HG02571 (cell line): ENCODE measurements at regions not wholly inside any gene's neighbourhood (a gene's known extent, or its start where the extent isn't known, plus 50 kb on each side); places are given as distances from the start of the nearest gene placed in this dataset.

Experiments used
- ATAC-seq: cut with Tn5 transposase; IDR thresholded peaks from one replicate; pipeline ENCODE4 v1.9.1; 2021; ENCODE audit warnings: mild to moderate bottlenecking, moderate library complexity; ENCODE audit not compliant: unreplicated experiment

DNA sequence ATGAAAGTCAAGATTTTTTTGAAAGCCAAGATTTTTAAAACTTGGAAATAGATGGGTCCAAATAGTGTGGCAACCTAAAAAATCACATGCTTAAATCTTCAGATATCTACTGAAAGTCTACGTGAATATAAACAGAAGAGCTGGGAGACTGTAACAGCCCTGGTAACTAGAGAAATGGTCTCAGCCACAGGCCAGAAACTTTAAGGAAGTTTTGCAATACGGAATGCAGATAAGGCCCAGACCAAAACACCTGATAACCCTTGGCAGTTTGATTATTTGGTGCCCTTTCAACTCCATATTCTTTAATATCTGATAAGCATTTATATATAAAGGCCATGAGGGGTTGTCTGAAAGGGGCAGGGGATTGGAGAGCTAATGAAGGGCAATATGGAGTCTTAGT lies 537.3 kb upstream of the TGFBR2 start:
- no peak for ATAC-seq

DNA sequence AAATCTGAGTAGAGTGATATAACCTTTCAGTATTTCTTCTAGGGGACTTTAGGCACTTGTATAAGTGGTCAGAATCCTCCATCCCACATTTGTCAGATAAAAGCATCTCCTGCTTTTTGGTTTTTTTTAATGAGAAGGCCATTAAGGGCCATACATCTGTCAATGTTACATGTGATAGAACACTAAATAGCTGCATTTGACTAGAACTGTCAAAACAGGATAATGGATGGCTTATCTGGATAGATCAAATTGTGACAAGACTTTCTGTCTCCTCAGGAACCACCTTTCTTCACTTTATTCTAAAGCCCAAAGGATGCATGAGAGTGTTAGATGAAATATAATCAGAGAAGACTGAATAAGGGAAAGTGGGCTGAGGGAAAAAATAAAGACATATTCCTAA lies 533.4 kb upstream of the TGFBR2 start:
- ATAC-seq, result no peak

DNA sequence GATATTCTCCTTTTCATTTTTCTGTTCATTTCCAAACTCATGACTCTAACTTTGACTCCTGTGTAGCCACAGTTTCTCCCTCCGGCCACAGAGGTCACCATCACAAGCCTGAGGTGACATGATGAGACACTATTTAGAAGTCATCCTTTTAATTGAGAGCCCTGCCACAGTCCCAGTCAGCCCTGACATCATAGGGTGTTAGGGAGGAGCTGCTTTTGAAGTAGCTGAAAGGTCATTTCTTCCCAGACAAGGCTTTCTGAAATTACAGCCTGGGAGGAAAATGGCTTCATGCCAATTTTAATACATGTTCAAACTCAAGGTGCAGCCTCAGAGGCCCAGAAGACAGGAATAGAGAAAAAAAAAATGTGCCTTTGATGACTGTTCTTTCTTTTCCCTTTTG lies 532.8 kb upstream of the TGFBR2 start:
- ATAC-seq, result no peak

DNA sequence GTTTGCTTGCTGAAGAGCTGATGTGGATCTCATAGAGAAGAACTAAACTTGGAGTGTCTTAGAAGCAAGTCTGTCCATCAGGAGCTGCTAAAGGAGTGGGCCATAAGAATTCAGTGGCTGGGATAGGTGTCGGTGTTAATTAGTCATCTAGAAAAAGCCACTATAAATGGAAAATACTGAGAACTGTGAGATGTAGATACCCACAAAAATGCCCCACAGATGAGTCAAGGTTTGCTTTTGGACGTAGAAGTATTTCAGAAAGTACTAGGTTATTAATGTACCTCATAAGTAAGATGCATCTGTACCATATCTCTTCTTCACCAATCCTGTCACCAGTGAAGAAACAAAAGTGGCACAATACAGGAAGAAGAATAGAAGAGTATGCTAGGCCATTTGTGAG lies 530.9 kb upstream of the TGFBR2 start:
- ATAC-seq, result no peak

DNA sequence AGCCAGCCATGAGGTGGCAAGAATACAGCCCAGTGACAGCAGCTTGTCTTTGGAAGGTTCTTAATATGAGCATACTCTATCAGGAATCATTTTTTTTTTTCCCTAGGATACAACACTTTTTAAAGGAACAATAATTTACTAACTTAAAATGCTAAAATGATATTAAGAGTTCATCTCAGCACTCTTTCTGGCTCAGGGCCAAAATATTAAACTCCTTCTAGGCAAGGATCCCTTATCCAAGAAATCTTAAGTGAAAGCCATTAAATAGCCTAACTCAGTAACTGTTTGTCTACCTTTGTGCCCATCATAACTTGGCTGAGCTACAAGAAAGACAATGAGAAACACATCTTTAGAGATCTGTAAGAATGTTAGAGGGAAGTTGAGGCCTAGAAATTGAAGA lies 529.5 kb upstream of the TGFBR2 start:
- ATAC-seq, result no peak

DNA sequence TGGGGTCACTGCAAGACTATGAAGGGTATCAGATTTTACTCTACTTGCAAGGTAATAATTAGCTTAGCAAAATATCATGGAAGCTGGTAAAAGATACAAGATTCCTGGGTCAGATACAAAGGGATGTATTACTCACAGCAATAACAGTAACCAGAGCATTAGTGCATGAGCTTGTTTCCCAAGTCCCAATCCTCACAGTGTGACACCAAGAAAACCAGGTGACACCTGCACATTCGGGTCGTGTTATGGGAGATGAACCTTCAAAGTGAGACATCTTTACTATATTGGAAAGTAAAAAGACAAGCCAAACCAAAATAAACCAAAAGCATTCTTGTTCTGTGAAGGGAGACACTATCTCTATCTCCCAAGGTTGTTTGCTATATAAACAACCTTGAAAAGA lies 528.7 kb upstream of the TGFBR2 start:
- no peak for ATAC-seq

DNA sequence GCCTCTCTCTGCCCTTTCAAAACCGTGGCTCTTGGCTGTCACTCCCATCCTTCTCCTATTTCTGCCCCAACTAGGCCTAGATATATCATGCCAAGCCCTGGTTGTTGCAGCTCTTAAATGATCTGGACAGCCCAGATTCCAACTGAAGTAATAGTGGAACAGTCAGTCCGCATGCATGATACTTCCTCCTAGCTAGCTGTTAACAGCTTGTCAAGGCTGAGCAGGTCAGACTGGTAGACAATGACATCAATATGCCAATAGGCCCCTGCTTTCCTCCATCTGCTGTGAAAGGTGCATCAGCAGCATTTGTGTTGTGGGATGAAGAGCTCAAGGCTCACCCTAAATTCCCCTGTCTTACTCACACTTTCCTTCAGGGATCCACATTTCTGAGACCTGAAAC lies 527.7 kb upstream of the TGFBR2 start:
- ATAC-seq, result no peak

DNA sequence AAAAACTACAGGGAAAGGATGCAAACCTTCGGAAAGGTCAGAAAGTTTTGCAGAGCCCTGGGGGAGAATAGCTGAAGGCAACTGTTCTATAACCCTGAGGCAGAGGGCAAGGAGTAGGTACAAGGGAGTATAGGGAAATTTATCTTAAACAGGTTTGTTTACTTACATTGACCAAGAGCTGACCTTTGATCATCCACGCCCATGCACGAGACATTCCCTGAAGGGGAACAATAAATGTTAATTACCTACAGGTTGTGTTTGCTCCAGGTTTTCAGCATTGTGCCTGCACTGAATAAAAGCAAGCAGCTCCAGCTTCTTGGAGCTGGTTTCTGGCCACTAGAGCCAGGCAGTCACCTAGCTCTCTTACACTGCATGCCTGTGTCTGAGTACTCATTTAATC lies 524.5 kb upstream of the TGFBR2 start:
- ATAC-seq, result no peak

DNA sequence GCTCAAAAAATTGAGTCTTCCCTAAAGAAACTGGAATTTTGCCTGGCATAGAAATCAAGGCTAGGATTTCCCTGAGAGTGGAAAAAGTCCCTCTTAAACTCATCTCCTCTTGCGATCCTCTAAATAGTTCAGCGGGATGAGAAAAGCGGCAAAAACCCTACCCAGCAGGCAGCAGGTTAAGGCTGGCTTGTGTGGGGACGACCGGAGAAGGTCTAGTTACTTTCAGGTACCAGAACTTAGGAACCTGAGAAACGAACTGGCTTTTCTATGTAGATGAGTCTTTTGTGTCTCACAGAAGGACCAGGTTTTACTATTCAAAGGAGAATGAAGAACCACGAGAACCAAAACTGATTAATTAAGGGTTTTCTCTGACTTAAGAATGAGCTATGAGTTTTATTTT lies 523.7 kb upstream of the TGFBR2 start:
- no peak for ATAC-seq

DNA sequence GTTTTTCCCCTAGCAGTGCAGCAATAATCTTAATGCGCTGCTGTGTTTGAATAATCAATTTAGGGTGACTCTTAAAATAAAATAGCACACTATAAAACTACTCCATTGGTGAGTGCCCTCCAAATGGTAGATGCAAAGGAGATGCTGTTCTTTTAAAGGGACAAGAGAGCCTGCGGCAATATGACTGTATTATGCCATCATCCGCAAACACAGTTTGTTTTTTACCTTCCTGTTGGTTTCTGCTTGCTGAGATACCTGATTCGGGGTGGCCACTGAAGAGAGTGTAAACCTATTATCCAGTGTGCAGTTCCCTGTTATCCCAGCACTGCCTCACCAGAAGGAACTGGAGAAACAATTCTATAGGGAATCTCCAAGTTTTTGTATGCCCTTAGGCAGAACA lies 523.1 kb upstream of the TGFBR2 start:
- ATAC-seq, result no peak

DNA sequence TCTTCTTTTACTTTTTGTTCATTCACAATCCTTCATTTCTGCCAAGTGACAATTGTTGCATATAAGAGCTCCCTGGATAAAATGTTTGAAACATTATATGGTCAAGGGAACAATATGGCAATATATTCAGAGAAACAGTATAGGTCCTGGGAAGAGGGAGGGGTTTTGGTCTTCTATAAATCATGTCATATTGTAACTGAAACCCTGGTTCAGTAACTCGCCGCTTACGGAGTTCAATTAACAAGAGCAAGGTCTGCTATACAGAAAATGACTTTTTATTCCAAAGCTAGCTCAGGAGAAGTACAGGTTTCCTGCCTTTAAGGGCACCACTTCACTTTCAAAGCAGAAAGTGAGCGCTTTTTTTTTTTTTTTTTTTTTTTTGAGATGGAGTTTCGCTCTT lies 522.1 kb upstream of the TGFBR2 start:
- no peak for ATAC-seq

DNA sequence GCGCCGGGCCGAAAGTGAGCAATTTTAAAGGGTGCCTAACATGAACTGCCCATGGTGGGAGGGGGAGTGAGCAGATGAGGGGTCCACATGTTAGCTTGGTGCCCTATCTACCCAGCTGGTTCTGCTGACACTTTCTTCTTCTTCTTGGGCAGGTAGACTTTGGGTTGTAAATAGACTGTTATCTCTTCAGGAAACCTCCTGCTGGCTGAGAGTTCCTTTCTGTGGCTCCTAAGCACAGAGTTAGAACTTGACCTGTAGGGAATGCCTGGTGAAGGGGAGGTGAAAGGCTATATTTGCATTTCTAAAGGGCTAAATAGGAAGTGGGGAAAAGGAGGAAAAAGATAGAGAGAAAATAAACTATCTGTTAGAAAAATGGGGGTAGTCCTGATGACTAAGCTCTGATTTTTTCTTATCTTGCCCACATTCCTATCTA lies 521.4 kb upstream of the TGFBR2 start:
- ATAC-seq, result no peak

DNA sequence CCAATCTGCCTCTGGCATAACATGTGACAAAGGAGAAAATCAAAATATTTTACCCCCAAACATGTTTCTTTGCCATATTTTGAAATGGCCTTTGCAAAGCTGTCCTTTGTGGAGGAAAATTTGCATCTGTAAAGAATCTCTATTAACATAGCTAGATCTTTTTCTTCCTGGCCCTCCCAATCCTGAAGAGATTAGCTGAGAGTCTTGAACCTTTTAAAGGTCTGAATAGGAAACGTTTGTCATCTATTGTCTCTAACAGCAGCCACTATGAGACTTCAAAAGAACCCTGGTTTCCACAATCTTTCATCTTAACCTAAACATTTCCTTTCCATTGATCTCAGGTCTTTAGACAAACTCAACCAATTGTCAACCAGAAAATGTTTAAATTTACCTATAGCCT lies 520.9 kb upstream of the TGFBR2 start:
- no peak for ATAC-seq

DNA sequence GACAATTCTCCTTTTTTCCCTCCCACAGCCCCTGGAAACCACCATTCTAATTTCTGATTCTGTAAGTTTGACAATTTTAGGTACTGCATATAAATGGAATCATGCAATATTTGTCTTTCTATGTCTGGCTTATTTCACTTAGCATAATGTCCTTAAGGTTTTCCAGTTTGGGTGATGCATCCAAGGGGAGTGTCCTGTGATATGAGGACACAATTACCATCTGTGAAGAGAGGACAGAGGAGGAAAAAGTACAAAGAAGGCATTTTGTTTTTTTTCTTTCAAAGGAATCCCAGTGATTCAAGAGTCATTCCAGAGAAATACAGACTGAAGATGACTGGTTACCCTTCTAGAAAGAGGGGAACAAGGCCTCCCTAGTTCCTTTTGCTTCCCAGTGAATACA lies 514.7 kb upstream of the TGFBR2 start:
- no peak for ATAC-seq

DNA sequence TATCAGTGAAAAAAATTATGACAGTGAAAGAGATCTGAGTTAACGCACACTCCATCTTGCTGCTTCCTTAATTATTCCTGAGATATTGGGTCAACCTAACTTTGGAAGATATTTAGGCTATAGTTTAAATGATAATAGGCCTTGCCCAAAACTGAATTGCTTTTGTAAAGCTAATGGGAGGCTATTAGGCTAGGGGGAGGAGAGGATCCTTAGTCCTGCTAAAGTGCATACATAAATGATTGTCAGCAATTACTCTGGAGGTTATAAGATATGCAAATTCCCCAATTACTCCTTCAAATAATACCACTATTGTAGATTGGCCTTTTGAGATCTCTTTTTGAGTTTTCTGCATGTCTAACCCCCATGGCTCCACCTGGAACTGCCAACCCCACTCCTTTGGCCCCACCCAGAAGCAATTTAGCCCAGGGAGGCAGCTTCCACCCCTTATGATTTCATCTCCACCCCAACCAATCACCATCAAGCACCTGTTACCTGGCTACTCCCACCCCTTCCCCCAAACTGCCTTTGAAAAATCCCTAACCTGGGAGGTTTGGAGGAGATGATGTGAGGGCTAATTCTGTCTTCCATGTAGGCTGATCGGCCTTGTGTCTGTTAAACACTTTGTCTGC lies 509.3 kb upstream of the TGFBR2 start:
- no peak for ATAC-seq

DNA sequence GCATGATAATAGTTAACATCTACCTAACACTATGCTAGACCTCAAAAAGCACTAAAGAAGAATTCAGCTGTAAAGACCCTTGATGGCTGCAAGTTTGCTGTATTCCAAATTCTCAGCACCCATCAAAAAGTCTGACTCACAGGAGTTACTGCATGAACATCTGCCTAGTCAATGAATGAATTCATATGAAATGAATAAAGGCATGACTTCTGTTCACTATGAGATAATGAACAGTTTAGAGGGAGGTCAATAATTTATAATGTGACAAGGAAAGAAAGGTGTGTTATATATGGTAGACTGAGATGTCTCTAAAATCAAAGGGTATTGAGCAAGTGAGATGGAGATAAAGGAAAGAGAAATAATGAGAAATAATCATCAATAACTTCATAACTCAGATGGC lies 508.2 kb upstream of the TGFBR2 start:
- no peak for ATAC-seq

DNA sequence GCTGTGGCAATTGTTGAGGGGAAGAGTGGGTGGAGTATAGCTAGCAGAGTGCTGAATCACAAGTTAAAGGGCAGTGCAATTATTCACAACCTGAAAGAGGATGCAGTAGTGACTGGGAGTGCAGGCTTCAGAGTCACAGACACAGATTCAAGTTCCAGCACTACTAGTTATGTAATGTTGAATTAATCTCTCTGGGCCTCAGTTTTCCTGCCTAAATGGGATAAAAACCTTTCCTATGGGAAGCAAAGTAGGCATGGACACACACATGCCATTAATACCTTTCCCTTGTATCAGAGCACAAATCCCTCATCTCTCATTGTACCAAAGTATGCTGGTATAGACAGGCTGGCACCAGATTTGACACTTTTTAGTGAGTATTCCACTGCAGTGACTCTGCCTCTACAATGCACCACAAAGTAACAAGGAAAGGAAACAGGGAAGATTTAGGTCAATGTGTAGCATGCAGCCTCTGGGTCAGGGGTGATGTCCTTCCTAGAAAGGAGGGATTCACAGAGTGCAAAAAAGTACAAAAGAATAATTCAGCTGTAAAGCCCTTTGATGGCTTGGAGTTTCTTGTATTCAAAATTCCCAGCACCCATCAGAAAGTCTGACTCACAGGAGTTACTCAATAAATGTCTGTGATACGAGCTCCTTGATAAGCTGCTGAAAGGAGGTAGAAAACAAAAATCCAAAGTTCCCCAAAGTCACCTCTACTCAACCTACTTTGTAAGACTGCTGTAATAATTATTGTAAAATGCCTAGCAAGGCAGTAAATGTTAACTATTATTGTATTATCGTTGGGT lies 507.5 kb upstream of the TGFBR2 start:
- no peak for ATAC-seq

DNA sequence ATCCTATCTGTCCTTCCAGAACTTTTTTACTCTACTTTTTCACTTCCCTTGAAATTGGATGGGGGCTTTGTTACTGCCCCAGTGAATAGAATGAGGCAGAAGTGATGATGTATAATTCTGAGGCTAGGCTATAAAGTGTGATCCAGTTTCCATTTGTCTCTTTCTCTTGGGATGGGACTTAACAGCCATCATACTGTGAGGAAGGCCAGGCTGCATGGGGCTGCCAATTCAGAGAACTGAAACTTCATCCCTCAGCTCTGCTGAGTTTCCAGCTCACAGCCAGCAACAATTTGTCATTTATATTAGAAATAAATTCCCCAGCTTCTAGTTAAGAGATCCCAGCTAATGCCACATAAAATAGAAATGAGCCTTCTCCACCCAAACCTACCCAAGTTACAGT lies 504.0 kb upstream of the TGFBR2 start:
- no peak for ATAC-seq

DNA sequence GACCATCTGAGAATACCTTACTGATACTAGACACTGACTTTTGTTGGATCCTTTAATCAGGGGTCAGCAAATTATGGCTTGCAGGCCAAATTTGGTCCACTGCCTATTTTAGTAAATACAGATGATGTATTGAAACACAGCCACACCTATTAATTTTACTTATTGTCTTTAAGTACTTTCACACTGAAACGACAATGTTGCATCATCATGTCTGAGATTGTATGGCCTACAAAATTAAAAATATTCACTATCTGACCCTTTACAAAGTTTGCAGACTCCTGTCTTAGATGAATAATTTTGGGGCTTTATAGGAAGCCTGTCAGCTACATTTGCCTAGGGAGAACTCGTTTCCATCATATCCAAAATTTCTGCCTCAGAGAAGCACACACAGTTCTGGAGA lies 503.2 kb upstream of the TGFBR2 start:
- ATAC-seq, result no peak

DNA sequence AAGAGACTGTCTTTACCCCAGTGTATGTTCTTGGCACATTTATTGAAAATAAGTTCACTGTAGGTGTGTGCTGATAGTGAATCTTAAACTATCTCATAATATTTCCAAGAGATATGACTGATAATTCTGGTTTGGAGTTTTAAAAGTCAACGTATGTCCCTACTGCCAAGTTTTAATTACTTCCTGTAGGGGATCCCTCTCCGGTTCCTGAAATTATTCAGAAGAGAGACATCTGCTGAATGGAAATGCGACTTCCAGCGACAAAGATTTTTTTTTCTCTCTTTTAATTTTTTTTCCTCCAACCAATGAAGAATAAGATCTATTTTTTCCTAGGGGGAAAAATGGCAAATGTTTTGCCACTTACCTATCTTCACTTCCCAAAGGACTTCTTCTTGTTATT lies 498.9 kb upstream of the TGFBR2 start:
- ATAC-seq, result no peak

DNA sequence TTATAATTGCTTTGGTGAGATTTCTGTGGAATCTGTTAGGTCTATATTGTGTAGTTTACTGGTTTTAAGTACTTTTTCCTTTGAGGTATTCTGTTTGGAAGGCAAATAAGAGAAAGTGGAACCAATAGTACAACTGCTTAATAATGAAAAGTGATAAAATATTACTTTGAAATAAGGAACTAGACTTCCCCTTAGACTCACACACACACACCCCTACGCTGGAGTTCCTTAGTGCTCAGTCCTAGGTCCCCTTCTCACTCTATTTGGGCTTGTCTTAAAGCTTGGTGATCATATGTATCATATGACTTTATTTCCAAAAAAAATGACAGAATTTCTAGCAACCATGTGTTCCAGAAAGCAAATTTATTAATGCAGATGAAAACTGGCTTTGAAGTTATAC lies 494.0 kb upstream of the TGFBR2 start:
- no peak for ATAC-seq

DNA sequence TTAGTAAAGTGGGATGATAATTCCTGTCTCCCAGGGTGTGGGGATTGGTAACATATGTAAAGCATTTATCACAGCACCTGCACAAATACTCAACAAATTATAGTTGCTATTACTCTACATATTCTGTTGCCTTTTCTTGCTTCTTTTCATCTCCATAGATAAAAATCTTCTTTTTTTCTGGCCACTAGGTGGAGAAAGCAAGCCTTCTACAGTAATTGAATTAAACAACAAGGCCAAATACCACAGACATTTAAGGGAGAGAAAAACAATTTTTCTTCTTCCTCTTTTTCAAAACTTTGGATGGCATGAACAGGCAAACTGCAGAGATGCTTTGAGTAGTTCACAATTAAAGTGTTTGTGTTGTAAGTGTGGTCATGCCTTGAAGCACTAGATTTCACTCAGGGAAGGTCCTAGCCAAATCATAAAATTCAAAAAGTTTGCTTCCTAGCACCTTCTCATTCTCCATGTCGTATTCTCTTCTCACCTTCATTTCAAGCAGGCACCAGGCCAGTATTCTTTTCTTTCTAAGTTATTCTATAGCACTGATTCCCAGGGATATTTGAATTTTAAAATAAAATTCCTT lies 493.4 kb upstream of the TGFBR2 start:
- ATAC-seq, result no peak
